ENCODE measurements at regions not wholly inside any gene's neighbourhood (a gene's known extent, or its start where the extent isn't known, plus 50 kb on each side); places are given as distances from the start of the nearest gene placed in this dataset.
A peak's percentile ranks its signal among the peaks of the same experiment; 100 is the strongest.
"Not testable (repeated sequence)": the region's sequence is repeated elsewhere in the genome, so short reads cannot be mapped to it uniquely, and the experiment has no call there.

GRCh38 chr1:96222701-96223100, 498.9 kb upstream of the PTBP2 start:
- no peak for DNase-seq

GRCh38 chr1:96224229-96224628, 497.4 kb upstream of the PTBP2 start:
- not testable (repeated sequence) for DNase-seq

GRCh38 chr1:96233422-96233821, 488.2 kb upstream of the PTBP2 start:
- no peak for DNase-seq

GRCh38 chr1:96234299-96234698, 487.3 kb upstream of the PTBP2 start:
- peak; percentile 13 for DNase-seq

DNA sequence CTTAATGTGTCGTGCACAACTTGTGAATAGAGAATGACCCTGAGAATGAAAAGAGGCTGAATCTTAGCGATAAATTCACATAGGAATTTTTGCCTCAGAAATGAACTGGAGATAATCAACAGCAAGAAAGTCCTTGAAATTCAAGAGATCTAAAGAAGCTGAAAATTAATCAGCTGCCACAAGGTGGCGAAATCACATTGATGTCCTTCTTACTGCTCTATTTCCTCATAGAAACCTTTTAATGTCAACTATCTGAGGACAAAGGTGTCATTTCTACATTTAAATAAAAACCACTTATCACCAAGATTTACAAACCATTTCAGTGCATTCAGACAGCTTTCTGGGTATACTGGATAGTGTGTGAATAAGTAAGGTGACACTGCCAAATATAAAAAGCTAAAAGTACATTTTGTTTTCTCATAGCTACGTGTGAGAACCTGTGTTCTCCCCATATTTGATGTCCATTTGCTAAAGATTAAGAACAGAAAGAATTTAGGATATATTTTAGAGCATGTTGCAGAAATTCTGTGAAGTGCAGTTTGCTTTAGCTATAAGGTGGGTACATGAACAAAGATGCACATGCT, 485.3 kb upstream of the PTBP2 start:
- DNase-seq: peak; percentile 65

- no peak for DNase-seq
These were observed 483.2 kb upstream of the PTBP2 start for GRCh38 chr1:96238426-96238825.

DNA sequence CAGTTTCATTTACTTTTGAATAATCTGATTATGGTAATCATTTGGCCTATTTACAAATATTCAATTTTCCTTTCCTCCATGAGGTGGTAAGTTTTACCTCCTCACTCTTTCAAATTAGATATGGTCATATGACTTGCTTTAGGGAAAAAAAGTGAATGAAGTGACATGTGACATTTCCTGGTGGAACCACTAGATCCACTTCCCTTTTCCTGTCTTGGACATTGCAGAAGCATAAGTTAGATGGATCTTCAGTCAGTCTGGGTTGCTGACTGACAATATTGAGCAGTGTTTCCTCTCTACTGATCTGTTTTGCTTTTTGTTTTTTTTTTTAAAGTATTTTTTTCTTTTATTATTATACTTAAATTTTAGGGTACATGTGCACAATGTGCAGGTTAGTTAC, 481.1 kb upstream of the PTBP2 start:
- DNase-seq: no peak

- DNase-seq: no peak
These were observed 468.1 kb upstream of the PTBP2 start for GRCh38 chr1:96253246-96254035.

DNA sequence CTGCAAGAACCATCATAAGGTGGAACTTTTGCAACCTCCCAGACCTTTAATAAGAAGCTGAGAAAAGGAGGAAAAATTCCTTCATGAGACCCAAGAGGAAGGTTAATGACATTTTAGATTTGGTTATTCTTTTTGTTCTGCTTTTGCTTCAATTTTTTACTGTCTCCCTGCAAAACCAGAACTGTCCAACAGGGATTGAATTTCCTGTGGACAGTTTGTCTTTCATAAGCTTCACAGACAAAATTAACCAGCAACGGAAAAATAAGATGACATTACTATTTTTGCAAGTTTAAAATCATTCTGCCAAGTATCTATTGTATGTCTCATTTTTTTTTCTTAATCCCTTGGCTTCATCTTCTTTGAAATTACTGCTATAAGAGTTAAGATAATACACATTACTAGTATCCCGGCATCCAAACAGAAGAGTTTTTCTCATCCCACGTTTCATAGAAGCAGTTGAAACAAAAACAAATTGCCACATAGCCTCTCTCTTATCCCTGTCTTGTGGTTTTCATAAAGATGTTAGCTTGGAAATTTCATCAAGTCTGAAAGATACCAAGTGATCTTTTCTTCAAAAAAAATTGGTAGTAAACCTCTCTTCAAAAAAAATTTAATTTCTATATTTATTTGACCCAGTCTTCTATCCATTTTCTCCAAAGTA, 465.3 kb upstream of the PTBP2 start:
- DNase-seq: no peak

- DNase-seq: no peak
These were observed 462.2 kb upstream of the PTBP2 start for GRCh38 chr1:96259399-96259798.

- DNase-seq: peak; percentile 69
These were observed 440.1 kb upstream of the PTBP2 start for GRCh38 chr1:96281491-96281890.

DNA sequence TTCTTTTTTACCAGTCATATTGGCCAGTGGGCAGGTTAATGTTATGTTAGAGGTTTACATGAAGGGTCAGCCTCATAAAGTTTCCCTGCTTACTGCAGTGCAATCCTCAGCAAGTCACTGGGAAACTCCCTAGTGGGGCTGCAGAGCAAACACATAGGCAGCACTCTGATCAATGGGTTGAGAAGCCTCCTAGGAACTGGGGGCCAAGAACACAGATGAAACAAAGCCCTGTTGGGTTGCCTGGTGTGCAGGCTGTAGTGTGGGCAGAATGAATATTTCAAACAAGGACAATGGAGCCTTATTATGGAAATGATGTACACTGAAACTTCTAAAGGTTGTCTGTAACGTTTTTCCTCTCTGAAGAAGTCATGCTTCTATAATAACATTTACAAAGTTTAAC, 431.6 kb upstream of the PTBP2 start:
- no peak for DNase-seq

GRCh38 chr1:96290801-96291200, 430.8 kb upstream of the PTBP2 start:
- DNase-seq: no peak

- no peak for DNase-seq
These were observed 430.1 kb upstream of the PTBP2 start for GRCh38 chr1:96291468-96291867.

DNA sequence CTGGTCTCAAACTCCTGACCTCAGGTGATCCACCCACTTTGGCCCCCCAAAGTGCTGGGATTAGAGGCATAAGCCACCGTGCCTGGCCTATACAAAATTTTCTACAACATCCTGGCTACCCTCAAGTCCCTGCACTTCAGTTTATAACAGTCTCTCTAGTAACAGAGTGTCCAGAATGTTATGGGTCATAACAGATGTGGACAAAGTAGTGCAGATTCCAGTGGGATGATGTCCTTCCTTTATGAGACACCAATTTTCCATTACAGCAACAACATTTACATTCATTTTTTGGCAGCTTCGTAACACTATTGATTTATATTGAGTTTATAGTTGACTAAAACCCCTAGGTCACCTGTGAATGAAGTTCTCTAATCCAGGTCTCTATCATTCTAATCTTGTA, 429.4 kb upstream of the PTBP2 start:
- DNase-seq: no peak

- DNase-seq: no peak
These were observed 424.6 kb upstream of the PTBP2 start for GRCh38 chr1:96296991-96297390.

DNA sequence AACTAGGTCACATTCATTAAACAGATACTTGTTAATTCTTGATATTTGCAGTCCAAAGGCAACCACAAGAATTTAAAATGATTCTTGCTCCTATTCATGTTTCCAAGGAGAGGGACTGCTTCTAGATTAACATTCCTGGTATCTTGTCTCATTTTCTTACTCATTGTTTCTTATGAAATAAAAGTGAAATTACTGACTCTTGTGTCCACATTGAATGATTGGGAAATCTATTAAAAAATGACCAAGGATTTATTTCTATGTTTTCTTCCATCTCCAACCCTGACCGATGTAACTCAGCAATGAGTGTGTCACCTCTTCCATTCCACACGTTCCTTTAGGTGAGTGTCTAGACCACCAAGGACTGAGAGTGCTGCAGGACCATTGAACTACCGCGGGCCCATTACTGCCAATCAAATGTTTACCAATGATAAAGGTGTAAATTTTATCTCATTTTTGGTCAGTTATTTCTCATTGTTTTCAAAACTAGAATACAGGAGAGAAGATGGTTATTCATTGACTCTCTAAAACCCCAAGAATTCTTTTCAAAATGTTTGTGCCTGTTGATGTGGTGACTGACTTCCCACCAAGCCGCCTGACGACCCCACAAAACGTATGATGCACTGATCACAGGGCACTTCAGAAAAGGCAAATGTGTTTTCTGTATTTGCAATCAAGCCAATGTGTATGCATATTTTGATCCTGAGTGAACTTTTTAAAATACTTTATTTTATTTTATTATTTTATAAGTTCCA, 414.6 kb upstream of the PTBP2 start:
- peak; percentile 81 for DNase-seq

- DNase-seq: no peak
These were observed 413.3 kb upstream of the PTBP2 start for GRCh38 chr1:96308314-96308713.

DNA sequence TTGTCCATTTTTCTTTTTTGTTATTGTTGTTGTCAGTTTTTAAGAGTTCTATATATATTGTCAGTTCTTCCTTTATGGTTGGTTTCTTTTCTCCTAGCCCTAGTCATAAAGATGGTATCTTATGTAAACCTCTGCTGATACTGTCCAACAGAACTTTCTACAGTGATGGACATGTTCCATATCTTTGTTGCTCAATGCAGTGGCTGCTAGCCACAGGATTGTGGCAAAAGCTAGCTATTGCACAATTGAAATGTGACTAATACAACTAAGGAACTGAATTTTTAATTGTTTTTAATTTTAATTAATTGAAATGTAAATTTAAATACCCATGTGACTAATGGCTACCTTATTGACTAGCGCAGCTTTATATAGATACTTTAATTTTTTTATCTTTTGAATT, 411.8 kb upstream of the PTBP2 start:
- peak; percentile 60 for DNase-seq

GRCh38 chr1:96313216-96313615, 408.4 kb upstream of the PTBP2 start:
- peak; percentile 83 for DNase-seq

DNA sequence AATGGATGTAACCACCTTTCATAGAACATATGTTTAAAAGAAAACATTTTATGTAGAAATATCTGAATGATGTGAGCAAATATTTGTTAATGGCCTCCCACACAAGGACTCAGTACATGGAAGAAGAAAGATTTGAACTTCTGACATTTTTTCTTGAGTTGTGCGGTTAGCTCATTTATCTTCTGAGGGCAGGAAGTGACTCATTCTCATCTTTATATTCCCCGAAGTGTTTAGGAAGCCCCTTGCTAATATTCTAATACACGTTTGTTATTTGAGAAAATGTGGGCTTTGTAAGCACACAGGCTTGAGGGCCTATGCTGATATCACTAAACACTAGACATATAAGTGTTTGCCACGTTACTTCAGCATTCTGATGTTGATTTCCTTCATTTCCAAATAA, 392.5 kb upstream of the PTBP2 start:
- peak; percentile 17 for DNase-seq

DNA sequence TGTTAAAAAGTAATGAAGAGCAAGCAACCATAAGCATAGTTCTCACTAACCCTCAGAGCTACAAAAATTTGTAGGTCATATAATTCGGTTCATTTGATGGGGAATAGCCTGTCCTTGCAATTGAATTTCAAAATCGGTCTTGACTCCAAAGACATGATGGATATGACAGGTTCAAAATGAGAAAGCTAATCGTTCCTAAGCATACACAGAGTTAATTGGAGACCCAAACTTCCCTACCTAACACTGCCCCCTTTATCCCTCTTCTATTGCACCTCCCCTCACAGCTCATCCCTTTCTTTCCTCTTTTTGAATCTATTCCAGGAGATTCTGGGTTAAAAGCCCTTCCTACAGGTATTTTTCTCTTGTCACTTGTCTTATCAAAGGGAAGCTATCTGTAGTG, 390.0 kb upstream of the PTBP2 start:
- no peak for DNase-seq

- DNase-seq: no peak
These were observed 387.9 kb upstream of the PTBP2 start for GRCh38 chr1:96333522-96334235.

Measured in fibroblast of skin of scalp (primary cell).